GM19468 (cell line): ENCODE measurements at regions not wholly inside any gene's neighbourhood (a gene's known extent, or its start where the extent isn't known, plus 50 kb on each side); places are given as distances from the start of the nearest gene placed in this dataset.

Experiments
- ATAC-seq: cut with Tn5 transposase; IDR thresholded peaks from one replicate; pipeline ENCODE4 v1.9.1; 2021; ENCODE audit warnings: mild to moderate bottlenecking, moderate library complexity, moderate number of reproducible peaks; ENCODE audit not compliant: unreplicated experiment; ENCODE audit errors: extremely low read depth

GRCh38 chr6:121799574-121799973, 364.1 kb downstream of the GJA1 start:
- ATAC-seq, result no peak

GRCh38 chr6:121800047-121800446, 364.6 kb downstream of the GJA1 start:
- ATAC-seq, result no peak

- no peak for ATAC-seq
These were observed 370.7 kb downstream of the GJA1 start for GRCh38 chr6:121806116-121806515.

- ATAC-seq, result no peak
These were observed 373.8 kb downstream of the GJA1 start for GRCh38 chr6:121809211-121809610.

- no peak for ATAC-seq
These were observed 374.9 kb downstream of the GJA1 start for GRCh38 chr6:121810158-121811032.

GRCh38 chr6:121811106-121811505, 375.7 kb downstream of the GJA1 start:
- no peak for ATAC-seq

- no peak for ATAC-seq
These were observed 380.9 kb downstream of the GJA1 start for GRCh38 chr6:121816361-121816760.

- ATAC-seq, result no peak
These were observed 381.6 kb downstream of the GJA1 start for GRCh38 chr6:121816906-121817540.

- ATAC-seq, result no peak
These were observed 388.0 kb downstream of the GJA1 start for GRCh38 chr6:121823437-121823851.

GRCh38 chr6:121826156-121826810, 390.8 kb downstream of the GJA1 start:
- no peak for ATAC-seq

- ATAC-seq, result no peak
These were observed 392.9 kb downstream of the GJA1 start for GRCh38 chr6:121828146-121828886.

GRCh38 chr6:121830736-121831135, 395.3 kb downstream of the GJA1 start:
- ATAC-seq, result no peak

GRCh38 chr6:121835662-121836061, 400.2 kb downstream of the GJA1 start:
- ATAC-seq, result no peak

GRCh38 chr6:121837545-121838229, 402.2 kb downstream of the GJA1 start:
- no peak for ATAC-seq

- ATAC-seq, result no peak
These were observed 403.4 kb downstream of the GJA1 start for GRCh38 chr6:121838842-121839241.

GRCh38 chr6:121839896-121840295, 404.4 kb downstream of the GJA1 start:
- ATAC-seq, result no peak

- no peak for ATAC-seq
These were observed 409.5 kb downstream of the GJA1 start for GRCh38 chr6:121844898-121845297.

- no peak for ATAC-seq
These were observed 412.5 kb downstream of the GJA1 start for GRCh38 chr6:121847806-121848522.

GRCh38 chr6:121848523-121849255, 413.2 kb downstream of the GJA1 start:
- no peak for ATAC-seq
